ENCODE measurements at regions not wholly inside any gene's neighbourhood (a gene's known extent, or its start where the extent isn't known, plus 50 kb on each side); places are given as distances from the start of the nearest gene placed in this dataset.

- H3K4me3 ChIP-seq (ENCODE audit: low read depth, low read length): no peak overlapping the region
- ChIA-PET POLR2A (no interaction called here), CTCF (interaction anchor here (0.6 to 3.1 kb wide), 22 partner anchors 9 to 621 kb away, joined by 3 to 32 read pairs (median 4); no protein-coding TSS in a partner anchor)
- H3K36me3 ChIP-seq (ENCODE audit: control insufficient read depth in 2 of 2, insufficient read depth in 1 of 2, low read length in 2 of 2): no peaks in the 10 kb centered on the region
- no peaks in the 10 kb centered on the region for H3K4me1 ChIP-seq (ENCODE audit: control insufficient read depth, insufficient read depth, low read length)
- H3K27ac ChIP-seq (ENCODE audit: extremely low read depth, low read depth, low read length): no peak overlapping the region
- TF ChIP-seq ZNF175 (tag by site-specific recombination; IDR thresholded peaks at IDR 0.05) (no peak), CTCF (tag by site-specific recombination; IDR thresholded peaks at IDR 0.05) (peak; percentile 59), ZNF654 (tag by site-specific recombination; IDR thresholded peaks at IDR 0.05; ENCODE audit: low read depth) (peak; percentile 90)
- no peaks in the 10 kb centered on the region for H3K9me3 ChIP-seq (ENCODE audit: control insufficient read depth, insufficient read depth, low read depth, low read length)
These were observed 118.5 kb downstream of the BTC start for GRCh38 chr4:74675673-74676279.

GRCh38 chr4:74682567-74683359 lies 111.6 kb downstream of the BTC start:
- TF ChIP-seq MEIS1 (CRISPR knock-in tag; IDR thresholded peaks at IDR 0.05; ENCODE audit: borderline replicate concordance): no peak
- TF ChIP-seq ZNF335 (tag by site-specific recombination; conservative IDR thresholded peaks at IDR 0.05): peak; percentile 31; the same call in 1 of the 2 replicates
- Histone ChIP-seq H3K9me3 (ENCODE audit: control insufficient read depth, insufficient read depth, low read depth, low read length) (no peaks in the 10 kb centered on the region), H3K4me1 (ENCODE audit: control insufficient read depth, insufficient read depth, low read length) (no peaks in the 10 kb centered on the region), H3K27ac (ENCODE audit: extremely low read depth, low read depth, low read length) (no peak overlapping the region), H3K4me3 (ENCODE audit: low read depth, low read length) (no peak overlapping the region), H3K36me3 (ENCODE audit: control insufficient read depth in 2 of 2, insufficient read depth in 1 of 2, low read length in 2 of 2) (no peaks in the 10 kb centered on the region)
- ChIA-PET CTCF (no interaction called here), POLR2A (no interaction called here)

- ChIA-PET CTCF (no interaction called here), POLR2A (no interaction called here)
- TF ChIP-seq PRDM4 (tag by site-specific recombination; IDR thresholded peaks at IDR 0.05) (no peak), ZFP69B (tag by site-specific recombination; IDR thresholded peaks at IDR 0.05) (no peak), ZSCAN4 (tag by site-specific recombination; IDR thresholded peaks at IDR 0.05) (no peak), ZFP41 (tag by site-specific recombination; IDR thresholded peaks at IDR 0.05; ENCODE audit: borderline replicate concordance) (no peak), KLF1 (tag by site-specific recombination; IDR thresholded peaks at IDR 0.05) (no peak), TRIM28 (IDR thresholded peaks at IDR 0.05; ENCODE audit: borderline replicate concordance, low read length) (no peak), ZNF202 (tag by site-specific recombination; IDR thresholded peaks at IDR 0.05; ENCODE audit: borderline replicate concordance) (no peak), ZNF302 (tag by site-specific recombination; IDR thresholded peaks at IDR 0.05; ENCODE audit: low read depth) (no peak), INSM2 (tag by site-specific recombination; IDR thresholded peaks at IDR 0.05) (no peak)
- H3K4me1 ChIP-seq (ENCODE audit: control insufficient read depth, insufficient read depth, low read length): no peaks in the 10 kb centered on the region
- no peak overlapping the region for H3K4me3 ChIP-seq (ENCODE audit: low read depth, low read length)
- H3K36me3 ChIP-seq (ENCODE audit: control insufficient read depth in 2 of 2, insufficient read depth in 1 of 2, low read length in 2 of 2): no peaks in the 10 kb centered on the region
- no peak overlapping the region for H3K27ac ChIP-seq (ENCODE audit: extremely low read depth, low read depth, low read length)
- H3K9me3 ChIP-seq (ENCODE audit: control insufficient read depth, insufficient read depth, low read depth, low read length): no peaks in the 10 kb centered on the region
These were observed 101.4 kb downstream of the BTC start for GRCh38 chr4:74692972-74693371.
